Activated naive CD8-positive, alpha-beta T cell treated with anti-CD3 and anti-CD28 coated beads, Interleukin-2, amount 50 U/mL, for 16 hours (primary cell): ENCODE measurements at regions not wholly inside any gene's neighbourhood (a gene's known extent, or its start where the extent isn't known, plus 50 kb on each side); places are given as distances from the start of the nearest gene placed in this dataset.
"Not testable (repeated sequence)": the region's sequence is repeated elsewhere in the genome, so short reads cannot be mapped to it uniquely, and the experiment has no call there.

Experiments
- DNase-seq: peaks from one replicate; pipeline ENCODE4 v3.0.0-alpha.2; 2020; ENCODE audit warnings: low read depth, low spot score

GRCh38 chr11:87769661-87770060 is 405.6 kb downstream of the RAB38 start:
- DNase-seq, result no peak

GRCh38 chr11:87767615-87768014 is 407.6 kb downstream of the RAB38 start:
- DNase-seq, result no peak

- DNase-seq, result not testable (repeated sequence)
Measured at GRCh38 chr11:87764075-87764474, 411.2 kb downstream of the RAB38 start.

GRCh38 chr11:87754685-87755084 is 420.6 kb downstream of the RAB38 start:
- no peak for DNase-seq

- no peak for DNase-seq
Measured at GRCh38 chr11:87753143-87753542, 422.1 kb downstream of the RAB38 start.

- DNase-seq, result no peak
Measured at GRCh38 chr11:87743007-87743406, 432.2 kb downstream of the RAB38 start.

GRCh38 chr11:87740968-87741367 is 434.3 kb downstream of the RAB38 start:
- DNase-seq, result no peak

GRCh38 chr11:87740451-87740850 is 434.8 kb downstream of the RAB38 start:
- DNase-seq, result no peak

GRCh38 chr11:87739766-87740165 is 435.5 kb downstream of the RAB38 start:
- DNase-seq, result no peak

- DNase-seq, result no peak
Measured at GRCh38 chr11:87739261-87739660, 436.0 kb downstream of the RAB38 start.

GRCh38 chr11:87736928-87737327 is 438.3 kb downstream of the RAB38 start:
- DNase-seq, result no peak

- no peak for DNase-seq
Measured at GRCh38 chr11:87726506-87726905, 448.7 kb downstream of the RAB38 start.

GRCh38 chr11:87724358-87724757 is 450.9 kb downstream of the RAB38 start:
- DNase-seq, result no peak

GRCh38 chr11:87722756-87723565 is 452.3 kb downstream of the RAB38 start:
- no peak for DNase-seq

GRCh38 chr11:87719326-87720073 is 455.7 kb downstream of the RAB38 start:
- DNase-seq, result no peak

- DNase-seq, result no peak
Measured at GRCh38 chr11:87712802-87713202, 462.4 kb downstream of the RAB38 start.

GRCh38 chr11:87712391-87712790 is 462.9 kb downstream of the RAB38 start:
- DNase-seq, result no peak

GRCh38 chr11:87703589-87703988 is 471.7 kb downstream of the RAB38 start:
- DNase-seq, result not testable (repeated sequence)

GRCh38 chr11:87675993-87676392 is 499.2 kb downstream of the RAB38 start:
- DNase-seq, result no peak

- no peak for DNase-seq
Measured at GRCh38 chr11:87666730-87667129, 508.5 kb downstream of the RAB38 start.

GRCh38 chr11:87662287-87662686 is 513.0 kb downstream of the RAB38 start:
- DNase-seq, result no peak

- no peak for DNase-seq
Measured at GRCh38 chr11:87660926-87661660, 514.1 kb downstream of the RAB38 start.
